ENCODE measurements at regions not wholly inside any gene's neighbourhood (a gene's known extent, or its start where the extent isn't known, plus 50 kb on each side); places are given as distances from the start of the nearest gene placed in this dataset.
A peak's percentile ranks its signal among the peaks of the same experiment; 100 is the strongest.

DNA sequence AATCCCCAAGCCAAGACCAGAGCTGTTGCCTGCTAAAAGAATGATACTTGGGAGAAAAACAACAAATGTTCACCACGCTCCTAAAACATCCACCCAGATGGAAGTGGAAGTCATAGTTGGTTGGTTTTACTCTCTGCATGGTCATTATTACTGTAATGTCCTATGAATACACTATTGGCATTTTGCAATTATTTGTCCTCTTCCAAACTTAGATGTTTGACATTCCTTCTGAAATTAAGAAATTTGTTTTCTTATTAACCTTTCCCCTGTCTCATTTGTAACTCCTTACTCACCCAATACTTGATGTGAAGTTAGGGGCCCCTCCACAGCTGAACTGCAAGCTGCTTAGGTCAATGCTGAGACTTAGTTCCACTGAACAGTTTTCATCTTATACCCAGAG, 383.3 kb downstream of the INHBA start:
- no peak for ATAC-seq
- no peak overlapping the region for H3K27ac ChIP-seq
- H3K27me3 ChIP-seq = no peaks in the 10 kb centered on the region
- TF ChIP-seq POLR2A (IDR thresholded peaks at IDR 0.05) (no peak), CTCF (IDR thresholded peaks at IDR 0.05) (no peak)
- no peaks in the 10 kb centered on the region for H3K36me3 ChIP-seq
- H3K4me3 ChIP-seq = no peak overlapping the region
- WGBS (ENCODE audit: insufficient coverage, low coverage, low lambda C conversion rate, missing lambda C conversion rate) = 80% methylated on average over 1 of the region's 1 CpG
- DNase-seq = no peak
- intact Hi-C loops (cut with DNase I) = loop anchor here in 1 of 2 donors (10.0 kb wide), 1 partner anchor 385 kb away; the partner anchor contains the start of gene INHBA
- no peaks in the 10 kb centered on the region for H3K9me3 ChIP-seq
- peaks cover 0 to 15% (median 3%) of the 10 kb centered on the region in 4 donors for H3K4me1 ChIP-seq

DNA sequence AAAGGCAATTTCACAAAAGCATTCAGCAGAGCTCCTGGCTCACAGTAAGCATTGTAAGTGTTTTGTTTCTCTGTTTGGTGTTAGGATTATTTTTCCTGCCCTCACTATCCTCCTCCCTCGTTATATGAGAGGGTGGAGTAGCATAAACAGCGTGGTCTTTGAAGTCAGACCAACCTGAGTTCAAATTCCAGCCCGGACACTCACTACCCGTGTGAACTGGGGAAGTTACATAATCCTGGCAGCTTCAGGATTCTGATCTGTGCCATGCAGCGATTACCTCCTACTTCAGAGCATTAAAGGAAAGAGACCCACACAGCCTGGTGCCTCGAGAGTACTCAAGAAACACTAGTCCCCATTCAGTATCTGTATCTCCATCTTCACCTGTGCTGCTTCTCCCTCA, 386.5 kb downstream of the INHBA start:
- peaks cover 0 to 15% (median 3%) of the 10 kb centered on the region in 4 donors for H3K4me1 ChIP-seq
- no peak for TF ChIP-seq CTCF (IDR thresholded peaks at IDR 0.05)
- no peak for TF ChIP-seq POLR2A (IDR thresholded peaks at IDR 0.05)
- no peaks in the 10 kb centered on the region for H3K9me3 ChIP-seq
- H3K27ac ChIP-seq = peak overlapping the region in 2 of 3 donors; percentile 43 to 46
- 26% methylated on average over 6 of the region's 6 CpGs for WGBS (ENCODE audit: insufficient coverage, low coverage, low lambda C conversion rate, missing lambda C conversion rate)
- no peaks in the 10 kb centered on the region for H3K36me3 ChIP-seq
- H3K27me3 ChIP-seq = no peaks in the 10 kb centered on the region
- no peak overlapping the region for H3K4me3 ChIP-seq
- intact Hi-C loops (cut with DNase I) = loop anchor here in 1 of 2 donors (10.0 kb wide), 1 partner anchor 388 kb away; the partner anchor contains the start of gene INHBA
- ATAC-seq (peak; percentile 93 to 98 (median 96)), DNase-seq (peak; percentile 23 to 80 (median 60))

- DNase-seq (peak; percentile 35 to 62 (median 59)), ATAC-seq (peak; percentile 65 to 74 (median 72))
- no peaks in the 10 kb centered on the region for H3K9me3 ChIP-seq
- no peaks in the 10 kb centered on the region for H3K27me3 ChIP-seq
- WGBS (ENCODE audit: insufficient coverage, low coverage, low lambda C conversion rate, missing lambda C conversion rate) = 58% methylated on average over 3 of the region's 4 CpGs
- no peaks in the 10 kb centered on the region for H3K36me3 ChIP-seq
- H3K4me3 ChIP-seq = no peak overlapping the region
- peaks cover 0 to 15% (median 3%) of the 10 kb centered on the region in 4 donors for H3K4me1 ChIP-seq
- intact Hi-C loops (cut with DNase I) = loop anchor here in 1 of 2 donors (10.0 kb wide), 1 partner anchor 389 kb away; the partner anchor contains the start of gene INHBA
- TF ChIP-seq CTCF (IDR thresholded peaks at IDR 0.05) = peak; percentile 28 to 58 (median 46)
- TF ChIP-seq POLR2A (IDR thresholded peaks at IDR 0.05) = no peak
- peak overlapping the region in 1 of 3 donors; percentile 43 for H3K27ac ChIP-seq
These were observed 387.1 kb downstream of the INHBA start for GRCh38 chr7:41315764-41316163.

DNA sequence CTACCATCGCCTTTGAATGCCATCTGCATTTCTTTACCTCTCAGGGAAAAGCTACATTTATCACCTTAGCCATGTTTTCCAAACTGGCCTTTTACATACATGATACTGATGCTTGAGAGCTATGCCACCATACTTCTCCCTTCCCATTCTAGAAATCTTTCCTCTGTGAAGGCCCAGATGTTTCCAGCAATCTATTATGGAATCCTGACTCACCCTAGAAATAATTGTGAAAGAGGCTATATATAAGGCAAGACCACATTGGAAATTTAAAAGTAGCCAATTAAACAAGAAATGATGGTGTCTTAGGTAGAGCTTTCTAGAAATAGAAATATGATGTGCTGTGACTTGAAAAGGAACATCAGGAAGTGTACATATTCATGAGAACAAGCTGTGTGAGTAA, 389.7 kb downstream of the INHBA start:
- 100% methylated on average over 1 of the region's 1 CpG for WGBS (ENCODE audit: insufficient coverage, low coverage, low lambda C conversion rate, missing lambda C conversion rate)
- Histone ChIP-seq H3K4me1 (peaks cover 0 to 15% (median 3%) of the 10 kb centered on the region in 4 donors), H3K4me3 (no peak overlapping the region), H3K27ac (no peak overlapping the region), H3K36me3 (no peaks in the 10 kb centered on the region), H3K9me3 (no peaks in the 10 kb centered on the region), H3K27me3 (no peaks in the 10 kb centered on the region)
- DNase-seq (no peak), ATAC-seq (no peak)
- no peak for TF ChIP-seq CTCF (IDR thresholded peaks at IDR 0.05)
- TF ChIP-seq POLR2A (IDR thresholded peaks at IDR 0.05) = no peak
- intact Hi-C loops (cut with DNase I) = loop anchor here in 1 of 2 donors (10.0 kb wide), 1 partner anchor 392 kb away; the partner anchor contains the start of gene INHBA

Measured in right lobe of liver (tissue), 6 donors.